HG03521 (cell line): ENCODE measurements at regions not wholly inside any gene's neighbourhood (a gene's known extent, or its start where the extent isn't known, plus 50 kb on each side); places are given as distances from the start of the nearest gene placed in this dataset.
"Not testable (repeated sequence)": the region's sequence is repeated elsewhere in the genome, so short reads cannot be mapped to it uniquely, and the experiment has no call there.

Experiments
- ATAC-seq: cut with Tn5 transposase; IDR thresholded peaks from one replicate; pipeline ENCODE4 v1.9.1; 2021; ENCODE audit warnings: mild to moderate bottlenecking, moderate library complexity; ENCODE audit not compliant: unreplicated experiment

DNA sequence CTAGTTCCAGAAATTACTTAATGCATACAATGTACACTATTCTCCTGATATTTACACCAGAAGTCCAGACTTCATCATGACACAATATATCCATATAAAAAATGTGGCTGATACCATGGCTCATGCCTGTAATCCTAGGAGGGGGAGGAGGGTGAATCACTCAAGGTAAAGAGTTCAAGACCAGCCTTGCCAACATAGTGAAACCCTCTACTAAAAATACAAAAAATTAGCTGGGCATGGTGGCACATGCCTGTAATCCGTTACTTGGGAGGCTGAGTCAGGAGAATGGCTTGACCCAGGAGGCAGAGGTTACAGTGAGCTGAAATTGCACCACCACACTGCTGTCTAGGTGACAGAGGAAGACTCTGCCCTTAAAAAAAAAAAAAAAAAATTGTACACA lies 192.5 kb upstream of the HSFY2 start:
- ATAC-seq, result no peak

- ATAC-seq, result no peak
These were observed 185.3 kb upstream of the HSFY2 start for GRCh38 chrY:18958846-18959245.

DNA sequence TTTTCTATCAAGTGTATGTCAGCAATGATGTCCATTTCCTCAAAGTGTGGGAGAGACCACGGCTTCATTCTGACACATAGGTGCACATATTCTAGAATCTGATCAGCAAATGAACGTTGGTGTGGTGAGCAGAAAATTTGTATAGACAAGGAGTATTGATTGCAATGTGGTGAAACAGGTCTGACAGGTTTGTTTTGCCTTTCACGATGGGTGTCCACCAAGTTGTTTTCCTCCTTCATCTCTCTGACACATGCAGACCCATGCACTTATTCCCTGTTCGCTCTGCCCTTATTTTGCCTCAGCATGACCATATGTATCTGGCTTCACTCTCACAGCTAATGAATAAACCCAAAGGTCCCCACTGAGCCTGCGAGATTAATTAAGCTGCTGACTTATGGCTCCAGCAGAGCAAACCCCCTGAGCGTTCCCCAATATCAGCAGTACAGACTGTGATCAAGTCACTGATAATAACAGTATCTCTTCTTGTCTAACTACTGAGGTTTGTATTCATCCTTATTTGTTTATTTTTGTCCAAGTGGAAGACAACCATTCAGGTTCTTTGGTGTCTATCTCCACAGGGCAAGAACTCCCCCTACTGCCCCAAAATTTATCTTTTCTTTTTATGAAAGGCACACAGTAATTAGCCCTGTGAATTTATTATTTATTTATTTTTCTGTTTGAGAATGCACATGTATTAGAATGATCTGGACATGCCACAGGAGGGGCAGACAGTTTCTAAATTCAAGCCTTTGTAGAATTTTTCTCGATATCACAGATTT lies 178.3 kb upstream of the HSFY2 start:
- no peak for ATAC-seq

GRCh38 chrY:18951019-18951418 lies 177.5 kb upstream of the HSFY2 start:
- ATAC-seq, result no peak

- no peak for ATAC-seq
These were observed 163.3 kb upstream of the HSFY2 start for GRCh38 chrY:18936831-18937230.

DNA sequence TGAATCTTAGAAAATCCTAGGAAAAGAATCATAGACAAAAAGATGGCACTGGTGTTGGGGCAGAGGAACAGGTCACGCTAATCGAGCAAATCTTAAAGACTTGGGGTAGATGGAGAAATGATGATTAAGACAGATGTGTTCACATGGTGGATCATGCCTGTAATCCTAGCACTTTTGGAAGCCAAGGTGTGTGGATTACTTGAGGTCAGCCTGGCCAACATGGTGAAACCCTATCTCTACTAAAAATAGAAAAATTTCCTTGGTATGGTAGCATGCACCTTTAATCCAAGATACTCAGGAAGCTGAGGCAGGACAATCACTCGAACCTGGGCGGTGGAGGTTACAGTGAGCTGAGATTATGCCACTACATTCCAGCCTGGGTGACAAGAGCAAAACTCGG lies 145.7 kb upstream of the HSFY2 start:
- no peak for ATAC-seq

- ATAC-seq, result no peak
These were observed 139.3 kb upstream of the HSFY2 start for GRCh38 chrY:18912846-18913245.

DNA sequence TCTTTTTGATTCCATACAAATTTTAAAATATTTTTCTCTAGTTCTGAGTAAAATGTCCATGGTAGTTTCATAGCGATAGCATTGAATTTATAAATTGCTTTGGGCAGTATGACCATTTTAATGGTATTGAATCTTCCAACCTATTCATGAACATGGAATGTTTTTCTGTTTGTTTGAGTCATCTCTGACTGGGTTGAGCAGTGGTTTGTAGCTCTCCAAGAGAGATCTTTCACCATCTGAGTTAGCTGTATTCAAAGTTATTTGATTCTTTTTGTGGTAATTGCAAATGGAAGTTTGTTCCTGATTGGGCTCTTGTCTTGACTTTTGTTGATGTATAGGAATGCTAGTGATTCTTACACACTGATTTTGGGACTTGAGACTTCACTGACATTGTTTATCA lies 136.3 kb upstream of the HSFY2 start:
- ATAC-seq, result no peak

GRCh38 chrY:18906198-18906597 lies 132.7 kb upstream of the HSFY2 start:
- not testable (repeated sequence) for ATAC-seq

- no peak for ATAC-seq
These were observed 130.8 kb upstream of the HSFY2 start for GRCh38 chrY:18904296-18904695.

DNA sequence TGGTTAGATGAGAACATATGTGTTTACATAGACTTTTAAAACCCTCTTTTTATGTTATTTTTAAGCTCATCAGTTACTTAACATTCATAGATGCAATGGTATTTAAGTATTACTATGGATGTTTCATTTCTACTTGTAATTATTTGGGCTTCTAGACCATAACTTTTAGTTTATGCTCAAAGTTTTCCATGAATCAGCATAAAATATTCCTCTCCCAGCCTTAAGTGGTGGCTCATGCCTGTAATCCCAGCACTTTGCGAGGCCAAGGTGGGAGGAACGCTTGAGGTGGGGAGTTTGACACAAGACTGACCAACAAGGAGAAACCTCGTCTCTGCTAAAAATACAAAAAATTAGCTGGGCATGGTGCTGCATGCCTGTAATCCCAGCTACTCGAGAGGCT lies 118.5 kb upstream of the HSFY2 start:
- ATAC-seq, result no peak

DNA sequence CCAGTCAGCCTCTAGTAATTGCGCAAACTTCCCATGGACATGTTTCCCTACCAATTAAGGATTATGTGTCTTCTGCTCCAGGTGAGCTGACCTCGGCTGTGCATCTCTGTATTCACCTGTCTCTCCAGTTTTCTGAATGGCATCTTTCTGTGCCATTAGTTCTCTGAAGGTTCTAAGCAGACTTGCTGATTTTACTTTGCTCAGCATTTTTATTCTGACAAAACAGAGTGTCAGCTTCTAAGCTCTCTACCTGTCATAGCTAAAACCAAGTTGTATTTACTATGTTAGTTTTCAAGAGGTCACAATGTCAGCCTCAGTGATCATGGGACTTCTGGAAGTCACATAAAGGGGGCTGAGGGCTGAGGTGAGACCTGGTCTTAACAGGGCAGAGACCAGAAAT lies 116.0 kb upstream of the HSFY2 start:
- ATAC-seq, result no peak

DNA sequence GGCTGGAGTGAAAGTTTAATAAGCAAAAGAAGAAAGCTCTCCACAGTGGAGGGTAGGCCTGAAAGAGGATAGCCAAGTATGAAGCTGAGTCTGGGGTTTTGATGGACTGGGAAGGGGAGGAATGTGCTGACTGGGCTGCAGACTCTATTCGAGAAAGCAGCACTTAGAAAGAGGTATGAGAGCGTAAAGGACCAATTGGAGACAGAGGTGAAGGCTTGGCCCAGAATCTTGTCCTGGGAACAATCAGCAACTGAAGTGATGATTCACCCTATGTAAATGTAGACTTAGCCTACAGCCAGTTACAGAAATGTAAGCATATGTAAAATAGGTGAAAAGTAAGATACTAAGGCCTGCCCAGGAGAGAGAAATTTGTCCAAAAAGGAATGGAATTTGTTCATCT lies 111.2 kb upstream of the HSFY2 start:
- ATAC-seq, result no peak

DNA sequence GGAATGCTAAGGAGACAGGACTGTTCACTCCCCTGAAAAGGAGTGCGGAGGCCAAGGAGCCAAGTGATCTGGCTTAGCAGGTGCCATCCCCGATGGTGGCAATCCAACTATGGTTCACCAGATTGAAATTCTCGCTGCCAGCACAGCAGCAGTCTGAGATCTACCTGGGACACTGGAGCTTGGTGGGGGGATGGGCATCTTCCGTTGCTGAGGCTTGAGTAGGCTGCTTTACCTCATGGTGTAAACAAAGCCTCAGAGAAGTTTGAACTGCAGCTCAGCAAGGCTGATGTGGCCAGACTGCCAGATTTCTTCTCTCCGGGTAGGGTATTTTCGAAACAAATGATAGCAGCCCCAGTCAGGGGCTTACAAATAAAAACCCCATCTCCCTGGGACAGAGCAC lies 95.6 kb upstream of the HSFY2 start:
- not testable (repeated sequence) for ATAC-seq

- not testable (repeated sequence) for ATAC-seq
These were observed 93.5 kb upstream of the HSFY2 start for GRCh38 chrY:18866887-18867551.

GRCh38 chrY:18860856-18861255 lies 87.3 kb upstream of the HSFY2 start:
- not testable (repeated sequence) for ATAC-seq

DNA sequence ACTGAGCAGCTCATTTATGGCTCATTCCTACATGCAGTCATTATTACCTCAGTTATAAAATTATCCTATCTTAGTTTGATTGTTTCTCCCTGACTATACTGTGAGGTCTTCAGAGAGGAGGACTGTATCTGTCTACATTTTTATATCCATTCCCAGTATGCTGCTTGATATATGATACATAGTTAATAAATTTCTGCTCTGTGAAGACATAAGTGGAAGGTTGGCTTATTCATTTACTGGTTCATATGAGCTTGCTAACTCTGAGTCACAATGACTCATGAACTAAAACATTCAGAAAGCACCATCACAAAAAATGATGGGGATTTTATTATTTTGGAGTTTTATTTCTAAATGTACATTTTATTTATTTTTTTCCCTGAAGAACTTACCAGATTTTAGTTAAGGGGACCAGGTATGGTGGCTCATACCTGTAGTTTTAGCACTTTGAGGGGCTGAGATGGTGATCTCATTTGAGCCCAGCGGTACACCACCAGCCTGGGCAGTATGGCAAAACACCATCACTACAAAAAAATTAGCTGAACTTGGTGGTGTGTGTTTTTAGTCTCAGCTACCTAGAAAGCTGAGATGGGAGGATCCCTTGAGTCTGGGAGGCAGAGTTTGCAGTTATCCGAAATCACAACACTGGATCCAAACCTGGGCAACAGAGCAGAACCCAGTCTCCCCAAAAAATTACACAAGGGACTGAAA lies 85.1 kb upstream of the HSFY2 start:
- ATAC-seq, result not testable (repeated sequence)

DNA sequence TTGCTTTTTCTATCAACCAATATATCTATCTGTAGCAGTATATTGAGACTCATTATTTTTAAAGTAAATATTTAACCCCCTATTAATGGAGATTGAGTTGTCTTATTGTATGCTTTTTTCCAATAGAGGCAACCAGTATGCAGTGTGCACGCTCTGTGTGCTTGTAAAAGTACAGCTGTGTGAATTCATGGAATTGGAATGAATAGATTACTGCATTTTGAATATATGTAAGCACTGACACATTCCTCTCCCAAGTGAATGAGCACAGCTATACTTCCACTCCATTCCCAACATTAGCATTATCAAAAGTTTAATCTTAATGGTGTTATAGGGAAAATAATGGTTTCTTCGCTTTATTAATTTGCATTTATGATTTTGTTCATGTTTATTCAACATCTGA lies 81.6 kb upstream of the HSFY2 start:
- not testable (repeated sequence) for ATAC-seq

DNA sequence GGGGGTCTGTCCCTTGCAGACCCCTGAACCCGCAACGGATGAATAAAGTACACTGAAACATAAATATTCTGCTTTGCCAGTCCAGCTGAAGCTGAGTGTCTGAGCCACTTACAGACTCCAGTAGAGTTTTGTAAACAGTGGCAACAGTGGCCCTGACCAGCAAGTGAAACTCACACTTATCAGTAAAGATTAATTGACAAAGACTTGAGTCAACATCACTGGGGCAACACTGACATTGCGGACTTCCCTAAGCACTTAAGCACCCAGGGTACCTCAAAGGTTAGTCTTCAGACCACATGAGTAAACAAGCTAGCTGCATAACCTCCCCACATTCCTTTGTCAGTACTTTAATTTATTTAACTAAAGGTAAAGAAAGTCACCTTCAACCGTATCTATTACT lies 79.8 kb upstream of the HSFY2 start:
- ATAC-seq, result not testable (repeated sequence)

- not testable (repeated sequence) for ATAC-seq
These were observed 63.1 kb upstream of the HSFY2 start for GRCh38 chrY:18836643-18837042.
